GM18909 (cell line): ENCODE measurements at regions not wholly inside any gene's neighbourhood (a gene's known extent, or its start where the extent isn't known, plus 50 kb on each side); places are given as distances from the start of the nearest gene placed in this dataset.

ENCODE experiments used
- ATAC-seq: cut with Tn5 transposase; IDR thresholded peaks from one replicate; pipeline ENCODE4 v1.9.1; 2021; ENCODE audit warnings: mild to moderate bottlenecking; ENCODE audit not compliant: unreplicated experiment, poor library complexity

- ATAC-seq = no peak
Measured at GRCh38 chr13:99863789-99864626, 107.6 kb downstream of the ZIC5 start.

- no peak for ATAC-seq
Measured at GRCh38 chr13:99862244-99862643, 109.3 kb downstream of the ZIC5 start.

DNA sequence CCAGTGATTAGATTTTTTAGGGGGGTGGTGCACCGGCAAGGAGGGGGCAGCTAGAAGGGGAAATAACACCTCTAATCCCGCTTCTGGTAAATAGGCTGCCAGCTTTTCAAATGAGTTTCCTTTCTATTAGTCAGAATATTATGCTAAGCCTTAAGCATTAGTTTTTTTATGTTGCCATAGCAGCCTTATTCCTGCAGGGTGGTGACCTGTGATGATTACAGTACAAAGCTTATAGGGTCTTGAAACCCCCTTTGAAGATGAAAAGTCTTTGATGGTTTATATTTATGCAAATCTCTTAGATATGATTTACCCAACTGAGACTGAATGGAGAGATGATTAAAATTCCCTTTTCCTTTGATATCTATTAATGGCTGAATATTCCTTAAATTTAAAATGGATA, 109.8 kb downstream of the ZIC5 start:
- ATAC-seq = no peak

GRCh38 chr13:99860745-99861144, 110.8 kb downstream of the ZIC5 start:
- no peak for ATAC-seq

DNA sequence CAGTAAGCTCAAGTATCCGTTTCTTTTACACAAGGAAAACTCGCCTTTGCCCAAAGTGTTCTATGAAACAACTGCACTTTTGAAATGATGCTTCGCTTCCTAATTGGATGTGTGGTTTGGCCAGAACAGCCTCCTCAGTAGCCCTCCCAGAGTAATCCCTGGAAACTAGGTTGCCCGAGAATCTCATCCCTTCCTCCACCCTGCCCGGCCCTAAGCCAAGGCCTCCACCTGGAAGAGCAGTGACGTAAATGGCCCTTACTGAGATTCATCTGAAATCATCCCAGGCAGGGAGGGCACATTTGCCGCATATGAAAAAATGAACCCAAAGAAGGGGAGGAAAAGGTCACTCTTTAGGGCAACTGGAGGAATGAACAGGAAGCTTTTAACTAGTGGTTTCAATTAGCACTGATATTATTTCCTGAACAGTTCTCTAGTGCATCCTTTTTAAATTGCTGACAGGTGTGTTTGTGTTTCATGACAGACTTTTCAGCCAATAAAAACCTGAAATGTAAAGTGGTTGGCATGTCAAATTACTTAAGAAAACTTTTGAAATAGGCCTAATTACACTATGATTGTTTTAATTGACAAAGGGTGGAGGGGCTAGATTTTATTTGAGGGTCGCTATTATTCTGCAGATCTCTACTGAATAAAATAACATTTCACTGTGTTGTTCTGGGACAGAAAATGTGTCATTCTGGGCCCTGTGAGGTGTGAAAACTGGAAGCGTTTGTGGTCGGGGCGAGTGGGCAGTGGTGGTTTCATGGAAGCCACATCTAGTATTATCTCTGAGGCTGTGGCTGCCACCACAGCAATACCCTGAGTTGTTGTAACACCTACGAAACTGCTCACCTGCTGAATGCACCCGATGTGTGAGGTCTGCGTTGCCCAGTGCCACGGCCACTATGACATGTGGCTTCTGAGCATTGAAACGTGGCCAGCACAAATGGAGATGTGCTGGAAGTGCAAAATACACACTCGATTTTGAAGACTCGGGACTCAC, 112.1 kb downstream of the ZIC5 start:
- peak; percentile 84 for ATAC-seq

DNA sequence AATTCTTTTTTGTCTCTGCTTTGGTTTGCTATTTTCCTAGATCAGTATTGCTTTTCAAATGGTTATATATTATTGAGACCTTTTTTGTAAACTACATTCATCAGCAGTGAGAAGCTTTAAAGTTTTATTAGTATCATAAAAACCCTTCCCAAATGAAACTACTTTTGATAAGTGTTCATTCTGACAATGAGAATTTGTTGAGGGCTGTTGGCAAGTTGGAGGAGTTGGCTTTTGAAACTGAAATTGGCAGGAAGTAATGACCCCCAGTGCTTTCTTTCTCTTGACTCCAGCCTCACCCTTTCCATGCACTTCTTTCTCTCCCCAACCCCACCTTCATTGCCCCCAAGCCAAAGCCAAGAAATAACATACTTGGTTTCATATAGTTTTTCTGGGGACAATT, 113.8 kb downstream of the ZIC5 start:
- ATAC-seq = no peak

DNA sequence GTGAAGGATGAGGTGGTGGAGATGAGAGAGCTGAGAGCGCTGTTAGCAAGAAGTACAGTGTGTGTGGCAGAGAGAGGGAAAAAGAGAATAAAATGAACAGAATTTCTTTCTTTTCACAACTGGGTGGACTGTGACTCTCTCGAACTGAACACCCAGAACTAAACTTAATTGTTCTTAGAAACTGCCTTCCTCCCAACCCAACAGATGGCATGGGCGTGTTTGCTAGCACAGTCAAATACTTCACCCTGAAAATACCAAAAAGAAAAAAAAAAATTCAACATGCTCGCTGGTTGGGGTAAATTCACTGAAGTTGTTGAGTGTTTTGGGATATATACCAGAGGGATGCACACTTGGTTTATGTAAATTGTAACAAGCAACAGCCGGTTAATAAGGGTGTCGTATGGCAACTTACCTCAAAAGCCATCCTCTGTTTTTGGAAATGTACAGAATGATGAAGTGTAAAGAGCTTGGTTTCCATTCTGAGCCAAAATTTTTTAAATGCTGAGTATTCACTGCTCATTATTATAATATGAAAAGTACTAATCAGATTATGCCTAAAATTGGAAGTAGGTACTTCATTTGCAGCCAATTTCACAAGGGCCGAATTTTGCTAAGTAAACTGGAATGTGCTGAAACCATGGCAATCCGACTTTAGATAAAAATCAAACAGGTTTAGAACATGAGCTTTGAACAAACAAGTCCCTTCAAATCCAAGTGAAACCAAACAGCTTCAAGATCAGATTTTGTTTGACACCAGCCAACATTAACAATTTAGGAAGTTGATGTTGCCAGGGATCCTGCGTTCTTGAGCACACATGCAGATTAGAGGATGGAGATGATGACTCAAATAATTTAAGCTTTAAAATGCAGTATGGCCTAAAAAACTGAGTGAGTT, 115.8 kb downstream of the ZIC5 start:
- ATAC-seq = no peak

DNA sequence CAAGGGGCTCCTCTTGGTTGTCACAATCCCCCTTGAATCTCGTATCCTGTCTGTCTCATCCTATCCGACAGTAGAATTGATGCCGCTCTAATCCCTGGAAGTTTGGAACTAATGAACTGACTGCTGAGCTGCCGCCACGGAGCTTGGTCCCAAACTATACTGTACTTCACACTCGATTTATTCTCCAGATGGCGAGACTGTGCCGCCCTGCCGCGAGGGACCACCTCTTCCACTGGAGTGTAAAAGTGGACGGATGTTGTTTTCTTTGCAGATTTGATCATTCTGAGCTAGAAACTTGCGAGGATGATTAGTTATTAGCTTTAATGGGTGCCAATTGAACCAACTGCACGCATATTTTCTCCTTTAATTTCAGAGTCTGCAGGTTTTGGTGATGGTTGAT, 117.2 kb downstream of the ZIC5 start:
- ATAC-seq = no peak

GRCh38 chr13:99847318-99847750, 124.2 kb downstream of the ZIC5 start:
- no peak for ATAC-seq

- no peak for ATAC-seq
Measured at GRCh38 chr13:99845161-99845874, 126.2 kb downstream of the ZIC5 start.

DNA sequence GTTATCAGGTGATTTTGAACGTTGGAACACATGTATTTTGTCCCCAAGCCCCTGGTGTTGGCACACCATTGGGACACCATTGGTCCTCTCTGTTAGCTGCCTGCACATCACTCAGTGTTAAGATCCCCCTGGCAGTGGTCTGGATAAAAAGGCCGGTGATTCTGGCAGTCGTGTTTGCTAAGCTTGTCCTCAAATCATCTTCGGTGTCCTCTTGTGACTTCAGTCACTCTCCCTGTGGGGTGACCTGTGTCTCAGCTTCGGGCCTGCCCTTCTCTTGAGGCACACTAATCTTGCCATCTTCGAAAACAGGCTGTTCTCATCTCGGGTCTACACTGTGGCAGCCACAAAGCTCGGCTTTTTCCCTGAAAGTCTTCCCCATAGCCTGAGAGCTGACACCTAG, 127.1 kb downstream of the ZIC5 start:
- ATAC-seq = no peak

DNA sequence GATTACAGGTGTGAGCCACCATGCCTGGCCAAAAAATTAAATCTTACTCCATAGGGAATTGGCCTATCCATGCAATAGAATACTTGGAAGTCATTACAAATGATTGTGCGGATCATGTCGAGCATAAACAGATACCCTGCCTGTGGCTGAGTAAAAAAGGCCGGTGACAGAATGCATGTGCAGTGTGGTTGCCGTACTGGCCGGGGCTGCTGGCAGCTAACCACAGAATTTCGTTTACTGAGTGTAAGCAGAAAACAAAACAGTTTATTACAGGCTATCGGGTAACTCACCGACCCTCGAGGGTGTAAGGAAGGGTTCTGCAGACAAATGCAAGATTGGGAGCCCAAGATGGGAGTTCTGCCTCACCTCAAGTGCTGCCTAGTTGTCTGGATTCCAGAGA, 127.7 kb downstream of the ZIC5 start:
- no peak for ATAC-seq

GRCh38 chr13:99842405-99842804, 129.2 kb downstream of the ZIC5 start:
- ATAC-seq = no peak

DNA sequence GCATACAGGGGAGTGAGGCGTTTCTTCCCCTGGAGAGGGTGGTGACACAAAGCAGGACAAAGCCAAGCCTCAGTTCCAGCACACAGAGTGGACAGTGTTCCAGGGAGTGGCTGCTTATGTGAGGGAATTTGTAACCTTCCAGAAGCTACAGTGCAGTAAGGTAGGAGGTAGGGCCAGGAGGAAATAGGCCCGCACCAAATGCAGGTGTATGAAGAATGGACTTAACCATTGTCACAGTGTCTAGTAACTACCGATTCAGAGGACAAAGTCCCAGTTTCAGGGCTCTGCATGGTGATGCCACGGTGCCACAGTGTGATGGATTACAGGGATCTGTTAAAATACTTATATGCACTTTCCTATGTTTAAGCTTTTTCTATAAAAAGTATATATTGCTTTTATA, 135.3 kb downstream of the ZIC5 start:
- no peak for ATAC-seq

GRCh38 chr13:99835442-99835841, 136.1 kb downstream of the ZIC5 start:
- ATAC-seq = no peak

GRCh38 chr13:99834246-99834645, 137.3 kb downstream of the ZIC5 start:
- ATAC-seq = no peak

DNA sequence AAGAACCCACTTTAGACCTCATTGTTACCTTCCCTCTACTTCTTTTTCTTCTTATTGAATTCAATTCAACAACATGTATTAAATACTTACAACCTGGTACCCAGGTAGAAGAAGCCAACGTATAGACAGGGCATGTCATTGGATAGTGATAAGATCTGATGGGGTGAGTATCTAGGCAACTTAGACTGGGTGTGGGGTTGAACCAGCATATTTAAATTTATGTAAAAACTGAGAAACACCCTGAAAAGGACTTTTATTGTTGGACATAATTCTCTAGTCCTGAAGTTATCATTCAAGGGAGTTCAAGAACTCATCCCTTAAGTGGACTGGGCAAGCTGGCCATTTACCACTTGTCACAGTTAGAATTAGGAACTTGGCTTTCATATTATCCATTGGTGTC, 139.2 kb downstream of the ZIC5 start:
- ATAC-seq = no peak

DNA sequence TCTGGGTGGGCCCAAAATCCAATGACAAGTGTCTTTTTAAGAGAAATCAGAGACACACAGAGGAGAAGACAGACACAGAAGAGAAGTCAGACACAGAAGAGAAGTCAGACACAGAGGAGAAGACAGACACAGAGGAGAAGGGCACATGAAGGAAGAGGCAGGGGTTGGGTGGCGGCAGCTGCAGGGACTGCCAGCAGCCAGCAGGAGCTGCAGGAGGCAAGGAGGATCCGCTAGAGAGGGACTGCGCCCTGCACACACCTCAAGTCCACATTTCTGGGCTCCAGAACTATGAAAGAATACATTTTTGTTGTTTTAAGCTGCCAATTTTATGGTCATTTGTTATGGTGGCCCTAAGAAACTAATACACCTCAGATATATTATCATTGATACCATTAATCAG, 140.6 kb downstream of the ZIC5 start:
- ATAC-seq = no peak

DNA sequence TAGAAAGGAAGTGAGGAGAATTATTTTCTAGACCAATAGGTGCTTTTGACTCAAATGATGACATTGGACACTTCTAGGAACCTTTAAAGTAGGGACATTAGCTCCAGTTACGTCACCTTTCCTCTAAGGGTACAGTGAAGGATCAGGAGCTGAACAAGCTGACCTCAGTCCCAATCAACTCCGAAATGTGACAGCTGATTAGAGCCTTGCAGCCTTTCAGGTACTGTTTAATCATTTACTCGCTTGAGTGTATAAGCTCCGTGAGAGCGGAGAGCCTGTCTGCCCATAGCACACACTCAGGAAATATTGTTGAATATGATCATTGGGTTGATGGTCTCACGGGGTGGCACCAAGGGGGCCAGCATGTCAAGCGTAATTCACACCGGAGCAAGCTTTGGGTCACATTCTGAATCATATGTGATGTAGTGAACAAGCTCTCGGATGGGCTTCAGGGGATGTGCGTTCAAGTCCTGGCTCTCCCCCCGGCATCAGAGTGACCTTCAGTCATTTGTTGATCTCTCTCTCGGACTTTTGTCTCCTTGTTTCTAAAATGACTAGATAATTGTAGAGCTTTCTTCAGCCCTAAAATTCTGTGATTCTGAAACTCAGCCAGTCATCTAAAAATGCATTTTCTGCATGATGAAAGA, 141.9 kb downstream of the ZIC5 start:
- ATAC-seq = no peak
